Glutamatergic neuron (in vitro differentiated cells): ENCODE measurements at regions not wholly inside any gene's neighbourhood (a gene's known extent, or its start where the extent isn't known, plus 50 kb on each side); places are given as distances from the start of the nearest gene placed in this dataset.

ENCODE experiments used
- DNase-seq: peaks from one replicate; pipeline ENCODE4 v3.0.0; 2022
- H3K27ac Mint-ChIP-seq: one replicate; pipeline ENCODE4 v1.8.0; 2020; ENCODE audit warnings: mild to moderate bottlenecking, mixed read lengths, inconsistent platforms; ENCODE audit not compliant: unreplicated experiment
- H3K27me3 Mint-ChIP-seq: one replicate; pipeline ENCODE4 v1.8.0; 2020; ENCODE audit warnings: mild to moderate bottlenecking, moderate library complexity, mixed read lengths, inconsistent platforms; ENCODE audit not compliant: unreplicated experiment
- H3K36me3 Mint-ChIP-seq: one replicate; pipeline ENCODE4 v1.8.0; 2020; ENCODE audit warnings: mild to moderate bottlenecking, mixed read lengths, inconsistent platforms; ENCODE audit not compliant: unreplicated experiment
- H3K4me1 Mint-ChIP-seq: one replicate; pipeline ENCODE4 v1.8.0; 2020; ENCODE audit warnings: mild to moderate bottlenecking, low read depth, mixed read lengths, inconsistent platforms; ENCODE audit not compliant: unreplicated experiment
- H3K4me3 Mint-ChIP-seq: one replicate; pipeline ENCODE4 v1.8.0; 2020; ENCODE audit warnings: mild to moderate bottlenecking, mixed read lengths, inconsistent platforms; ENCODE audit not compliant: unreplicated experiment
- H3K9me3 Mint-ChIP-seq: one replicate; pipeline ENCODE4 v1.8.0; 2020; ENCODE audit warnings: mild to moderate bottlenecking, moderate library complexity, mixed read lengths, inconsistent platforms; ENCODE audit not compliant: unreplicated experiment
- CTCF ChIP-seq: fragments of 200-600 bp; sonication (generic); IDR thresholded peaks from one replicate; pipeline ENCODE4 v1.5.0; 2021; ENCODE audit not compliant: partially characterized antibody, unreplicated experiment

GRCh38 chr13:55255236-55255635 lies 1885.5 kb upstream of the PRR20A start:
- Mint-ChIP-seq H3K27me3 (no peaks in the 10 kb centered on the region), H3K36me3 (no peaks in the 10 kb centered on the region), H3K4me3 (no peak overlapping the region), H3K27ac (no peak overlapping the region), H3K9me3 (no peaks in the 10 kb centered on the region), H3K4me1 (no peaks in the 10 kb centered on the region)
- no peak for DNase-seq
- TF ChIP-seq CTCF = no peak

- no peaks in the 10 kb centered on the region for H3K36me3 Mint-ChIP-seq
- no peaks in the 10 kb centered on the region for H3K9me3 Mint-ChIP-seq
- no peak overlapping the region for H3K4me3 Mint-ChIP-seq
- no peak overlapping the region for H3K27ac Mint-ChIP-seq
- H3K27me3 Mint-ChIP-seq = no peaks in the 10 kb centered on the region
- TF ChIP-seq CTCF = no peak
- DNase-seq = no peak
- no peaks in the 10 kb centered on the region for H3K4me1 Mint-ChIP-seq
Measured at GRCh38 chr13:55263045-55263444, 1877.7 kb upstream of the PRR20A start.

- DNase-seq = no peak
- no peaks in the 10 kb centered on the region for H3K27me3 Mint-ChIP-seq
- no peak overlapping the region for H3K4me3 Mint-ChIP-seq
- H3K4me1 Mint-ChIP-seq = no peaks in the 10 kb centered on the region
- TF ChIP-seq CTCF = no peak
- H3K27ac Mint-ChIP-seq = no peak overlapping the region
- H3K36me3 Mint-ChIP-seq = no peaks in the 10 kb centered on the region
- H3K9me3 Mint-ChIP-seq = no peaks in the 10 kb centered on the region
Measured at GRCh38 chr13:55266644-55267043, 1874.1 kb upstream of the PRR20A start.

- no peak overlapping the region for H3K4me3 Mint-ChIP-seq
- no peak for TF ChIP-seq CTCF
- H3K36me3 Mint-ChIP-seq = no peaks in the 10 kb centered on the region
- H3K4me1 Mint-ChIP-seq = no peaks in the 10 kb centered on the region
- no peak overlapping the region for H3K27ac Mint-ChIP-seq
- no peaks in the 10 kb centered on the region for H3K9me3 Mint-ChIP-seq
- no peaks in the 10 kb centered on the region for H3K27me3 Mint-ChIP-seq
- no peak for DNase-seq
Measured at GRCh38 chr13:55298201-55298600, 1842.5 kb upstream of the PRR20A start.

- Mint-ChIP-seq H3K36me3 (no peaks in the 10 kb centered on the region), H3K27ac (no peak overlapping the region), H3K4me1 (no peaks in the 10 kb centered on the region)
Measured at GRCh38 chr13:55302568-55302967, 1838.2 kb upstream of the PRR20A start.

More at GRCh38 chr13:55302568-55302967, 1838.2 kb upstream of the PRR20A start:
- DNase-seq = no peak
- H3K9me3 Mint-ChIP-seq = no peaks in the 10 kb centered on the region
- no peak for TF ChIP-seq CTCF
- no peaks in the 10 kb centered on the region for H3K27me3 Mint-ChIP-seq
- no peak overlapping the region for H3K4me3 Mint-ChIP-seq
